Stimulated activated CD4-positive, alpha-beta T cell treated with anti-CD3 and anti-CD28 coated beads, TNF-alpha, amount 100 ng/mL, for 4 hours (primary cell): ENCODE measurements at regions not wholly inside any gene's neighbourhood (a gene's known extent, or its start where the extent isn't known, plus 50 kb on each side); places are given as distances from the start of the nearest gene placed in this dataset.

Experiments used
- DNase-seq, 3 experiments: peaks; one replicate each; pipeline ENCODE4 v3.0.0-alpha.2; 2020; ENCODE audit warnings: low read depth in 3 of 3

GRCh38 chr2:146506851-146507250 lies 1338.0 kb upstream of the ACVR2A start:
- no peak for DNase-seq

- no peak for DNase-seq
These were observed 1341.5 kb upstream of the ACVR2A start for GRCh38 chr2:146503366-146503765.

GRCh38 chr2:146496248-146496647 lies 1348.6 kb upstream of the ACVR2A start:
- DNase-seq = no peak

- DNase-seq = no peak
These were observed 1355.4 kb upstream of the ACVR2A start for GRCh38 chr2:146489386-146489785.

GRCh38 chr2:146481629-146482028 lies 1363.2 kb upstream of the ACVR2A start:
- DNase-seq = no peak

GRCh38 chr2:146477383-146477782 lies 1367.4 kb upstream of the ACVR2A start:
- no peak for DNase-seq

- DNase-seq = no peak
These were observed 1376.3 kb upstream of the ACVR2A start for GRCh38 chr2:146468578-146468977.

GRCh38 chr2:146467425-146467824 lies 1377.4 kb upstream of the ACVR2A start:
- no peak for DNase-seq

- no peak for DNase-seq
These were observed 1379.4 kb upstream of the ACVR2A start for GRCh38 chr2:146465460-146465859.

GRCh38 chr2:146461068-146461467 lies 1383.8 kb upstream of the ACVR2A start:
- no peak for DNase-seq

GRCh38 chr2:146458585-146458984 lies 1386.2 kb upstream of the ACVR2A start:
- DNase-seq = no peak

- no peak for DNase-seq
These were observed 1387.6 kb upstream of the ACVR2A start for GRCh38 chr2:146457221-146457620.

GRCh38 chr2:146455325-146455724 lies 1389.5 kb upstream of the ACVR2A start:
- no peak for DNase-seq

GRCh38 chr2:146451972-146452371 lies 1392.9 kb upstream of the ACVR2A start:
- no peak for DNase-seq

- no peak for DNase-seq
These were observed 1394.7 kb upstream of the ACVR2A start for GRCh38 chr2:146450131-146450530.

- DNase-seq = no peak
These were observed 1399.8 kb upstream of the ACVR2A start for GRCh38 chr2:146444987-146445386.

- no peak for DNase-seq
These were observed 1400.7 kb upstream of the ACVR2A start for GRCh38 chr2:146444085-146444484.

GRCh38 chr2:146438246-146438645 lies 1406.6 kb upstream of the ACVR2A start:
- DNase-seq = no peak

GRCh38 chr2:146437712-146438111 lies 1407.1 kb upstream of the ACVR2A start:
- DNase-seq = no peak

GRCh38 chr2:146433116-146433875 lies 1411.5 kb upstream of the ACVR2A start:
- no peak for DNase-seq

- DNase-seq = no peak
These were observed 1415.5 kb upstream of the ACVR2A start for GRCh38 chr2:146429366-146429765.

GRCh38 chr2:146417942-146418341 lies 1426.9 kb upstream of the ACVR2A start:
- DNase-seq = no peak

GRCh38 chr2:146415291-146415690 lies 1429.5 kb upstream of the ACVR2A start:
- DNase-seq = no peak

GRCh38 chr2:146414456-146414855 lies 1430.4 kb upstream of the ACVR2A start:
- no peak for DNase-seq
